SK-N-SH (cell line): ENCODE measurements at regions not wholly inside any gene's neighbourhood (a gene's known extent, or its start where the extent isn't known, plus 50 kb on each side); places are given as distances from the start of the nearest gene placed in this dataset.

Source experiments
- CTCF ChIA-PET: fragments of 300-600, 350-600 bp; formaldehyde crosslinking; extraction: SDS; loops from one replicate; lab custom pipeline; 2021; lab: Yijun Ruan, JAX
- POLR2A ChIA-PET: fragments of 350-600 bp; sonication (Branson Sonifier 250); formaldehyde crosslinking; extraction: SDS; loops from one replicate; lab custom pipeline; 2020; ENCODE audit warnings: antibody characterized with exemption, inconsistent platforms; lab: Yijun Ruan, JAX
- DNase-seq: peaks from one replicate; pipeline ENCODE4 v3.0.0; 2012
- H2AFZ ChIP-seq: fragments of 200-600 bp; sonication (generic); 2 replicates; pipeline ENCODE4 v1.8.1; 2016; ENCODE audit warnings: antibody characterized with exemption, mild to moderate bottlenecking, low read depth
- H3F3A ChIP-seq: fragments of 200-600 bp; sonication (generic); replicated peaks from 2 replicates; pipeline ENCODE3; 2016; ENCODE audit warnings: antibody characterized with exemption, mild to moderate bottlenecking; ENCODE audit not compliant: insufficient read depth
- H3K27ac ChIP-seq, 2 experiments: fragments of 200-500 bp in 1 of 2; fragments of 200-600 bp in 1 of 2; sonication (Bioruptor generic) in 1 of 2; sonication (generic), shearing (Covaris generic) in 1 of 2; 2 replicates each; pipeline versions ENCODE4 v1.5.1 to v1.6.1; 2014 to 2016; ENCODE audit warnings: low read depth in 2 of 2, inconsistent platforms in 1 of 2, low read length in 1 of 2, mild to moderate bottlenecking in 1 of 2, mixed read lengths in 1 of 2
- H3K27me3 ChIP-seq: fragments of 200-600 bp; sonication (generic), shearing (Covaris generic); 2 replicates; pipeline ENCODE4 v1.6.1; 2016; ENCODE audit warnings: mixed run types; ENCODE audit not compliant: insufficient read depth
- H3K36me3 ChIP-seq, 2 experiments: fragments of 200-500 bp in 1 of 2; fragments of 200-600 bp in 1 of 2; sonication (Bioruptor generic) in 1 of 2; sonication (generic) in 1 of 2; replicated peaks in 1 of 2; 2 replicates each; pipeline versions ENCODE3 to v1.5.1; 2014 to 2016; ENCODE audit warnings: low read length in 1 of 2, mild to moderate bottlenecking in 1 of 2; ENCODE audit not compliant: insufficient read depth in 2 of 2, control insufficient read depth in 1 of 2
- H3K4me1 ChIP-seq, 2 experiments: fragments of 200-500 bp in 1 of 2; fragments of 200-600 bp in 1 of 2; sonication (Bioruptor generic) in 1 of 2; sonication (generic), shearing (Covaris generic) in 1 of 2; 2 replicates each; pipeline versions ENCODE4 v1.5.1 to v1.6.1; 2014 to 2016; ENCODE audit warnings: low read depth in 1 of 2, low read length in 1 of 2, mixed run types in 1 of 2; ENCODE audit not compliant: insufficient read depth in 2 of 2, control insufficient read depth in 1 of 2
- H3K4me2 ChIP-seq: fragments of 200-600 bp; sonication (generic), shearing (Covaris generic); 2 replicates; pipeline ENCODE4 v1.6.1; 2017; ENCODE audit warnings: mixed run types
- H3K4me3 ChIP-seq, 2 experiments: fragments of 200-500 bp in 1 of 2; fragments of 200-600 bp in 1 of 2; sonication (Bioruptor generic) in 1 of 2; sonication (generic), shearing (Covaris generic) in 1 of 2; 2 replicates each; pipeline versions ENCODE4 v1.5.1 to v1.8.1; 2014 to 2016; ENCODE audit warnings: low read depth in 2 of 2, inconsistent platforms in 1 of 2, low read length in 1 of 2, mild to moderate bottlenecking in 1 of 2, mixed read lengths in 1 of 2, moderate library complexity in 1 of 2
- H3K79me2 ChIP-seq: fragments of 200-600 bp; sonication (generic); 2 replicates; pipeline ENCODE4 v1.8.1; 2017; ENCODE audit warnings: mild to moderate bottlenecking; ENCODE audit not compliant: insufficient read depth
- H3K9ac ChIP-seq: fragments of 200-600 bp; sonication (generic); 2 replicates; pipeline ENCODE4 v1.6.1; 2017; ENCODE audit warnings: mixed run types
- H3K9me2 ChIP-seq: fragments of 200-600 bp; sonication (generic); 2 replicates; pipeline ENCODE4 v1.6.1; 2017; ENCODE audit warnings: mixed run types
- H3K9me3 ChIP-seq: fragments of 200-600 bp; sonication (generic); 2 replicates; pipeline ENCODE4 v1.6.1; 2017; ENCODE audit warnings: mixed run types, mild to moderate bottlenecking, moderate library complexity
- H4K20me1 ChIP-seq: fragments of 200-600 bp; sonication (generic); 2 replicates; pipeline ENCODE4 v1.6.1; 2017; ENCODE audit warnings: mild to moderate bottlenecking, mixed run types; ENCODE audit not compliant: insufficient read depth
- EP300 ChIP-seq, 2 experiments: IDR thresholded peaks; 2 replicates each; pipeline versions ENCODE4 v1.4.0 to v1.6.1; 2012; ENCODE audit warnings: borderline replicate concordance in 1 of 2, low read depth in 1 of 2, low read length in 1 of 2
- EZH2phosphoT487 ChIP-seq: fragments of 200-600 bp; sonication (generic); IDR thresholded peaks from 2 replicates; pipeline ENCODE4 v1.6.1; 2017; ENCODE audit warnings: low read depth, mixed run types, mild to moderate bottlenecking, antibody characterized with exemption, moderate library complexity, borderline replicate concordance
- FOSL2 ChIP-seq: IDR thresholded peaks from 2 replicates; pipeline ENCODE4 v1.4.0; 2012; ENCODE audit warnings: low read depth, mild to moderate bottlenecking, moderate library complexity, borderline replicate concordance
- FOXJ3 ChIP-seq: sonication (generic); formaldehyde crosslinking; IDR thresholded peaks from 2 replicates; pipeline ENCODE4 v1.5.1; 2020; ENCODE audit warnings: mild to moderate bottlenecking, missing genetic modification reagents
- FOXM1 ChIP-seq: IDR thresholded peaks from 2 replicates; pipeline ENCODE4 v1.4.0; 2012; ENCODE audit warnings: low read depth, mild to moderate bottlenecking
- GABPA ChIP-seq: IDR thresholded peaks from 2 replicates; pipeline ENCODE4 v1.4.0; 2012; ENCODE audit warnings: low read depth, mild to moderate bottlenecking
- GATA2 ChIP-seq: sonication (generic); formaldehyde crosslinking; IDR thresholded peaks from 2 replicates; pipeline ENCODE4 v1.5.0; 2020; ENCODE audit warnings: mild to moderate bottlenecking, missing genetic modification reagents
- JUND ChIP-seq: IDR thresholded peaks from 2 replicates; pipeline ENCODE4 v1.4.0; 2012
- POLR2AphosphoS5 ChIP-seq: IDR thresholded peaks from 2 replicates; pipeline ENCODE4 v1.6.1; 2012; ENCODE audit warnings: low read depth, low read length
- RAD21 ChIP-seq: IDR thresholded peaks from 2 replicates; pipeline ENCODE4 v1.6.1; 2012; ENCODE audit warnings: mild to moderate bottlenecking, low read length
- RCOR1 ChIP-seq: fragments of 150-350 bp; IDR thresholded peaks from 2 replicates; pipeline ENCODE4 v1.6.1; 2017; ENCODE audit warnings: antibody characterized with exemption, low read length
- SIN3A ChIP-seq: IDR thresholded peaks from 2 replicates; pipeline ENCODE4 v1.6.1; 2012; ENCODE audit warnings: low read depth, mild to moderate bottlenecking, low read length, moderate library complexity, borderline replicate concordance
- SMC3 ChIP-seq: IDR thresholded peaks from 2 replicates; pipeline ENCODE4 v1.6.1; 2012; ENCODE audit warnings: low read depth, low read length, improper control_type of control experiment
- TAF1 ChIP-seq: IDR thresholded peaks from 2 replicates; pipeline ENCODE4 v1.6.1; 2012; ENCODE audit warnings: low read depth, mild to moderate bottlenecking, low read length, moderate library complexity, borderline replicate concordance
- TEAD4 ChIP-seq: IDR thresholded peaks from 2 replicates; pipeline ENCODE4 v1.4.0; 2012; ENCODE audit warnings: mild to moderate bottlenecking, borderline replicate concordance; ENCODE audit not compliant: insufficient read depth
- WGBS: methylation state at CpG from one replicate; pipeline ENCODE4 v1.1.6; 2017; ENCODE audit warnings: low lambda C conversion rate; 5-methylcytosine and 5-hydroxymethylcytosine counted together
- TF ChIP-seq, protein P1 (sequence below): fragments of 150-350 bp; IDR thresholded peaks from 2 replicates; pipeline ENCODE4 v1.6.1; 2016; ENCODE audit warnings: mild to moderate bottlenecking, low read depth, low read length
- TF ChIP-seq, protein P2 (sequence below): IDR thresholded peaks from 2 replicates; pipeline ENCODE4 v1.6.1; 2012; ENCODE audit warnings: mild to moderate bottlenecking, low read depth, low read length, moderate library complexity
- TF ChIP-seq, protein P3 (sequence below): IDR thresholded peaks from 2 replicates; pipeline ENCODE4 v1.4.0; 2012; ENCODE audit warnings: low read depth, borderline replicate concordance
- TF ChIP-seq, protein P4 (sequence below): fragments of 150-350 bp; IDR thresholded peaks from 2 replicates; pipeline ENCODE4 v1.6.1; 2017; ENCODE audit warnings: antibody characterized with exemption, low read length, low read depth, borderline replicate concordance

DNA sequence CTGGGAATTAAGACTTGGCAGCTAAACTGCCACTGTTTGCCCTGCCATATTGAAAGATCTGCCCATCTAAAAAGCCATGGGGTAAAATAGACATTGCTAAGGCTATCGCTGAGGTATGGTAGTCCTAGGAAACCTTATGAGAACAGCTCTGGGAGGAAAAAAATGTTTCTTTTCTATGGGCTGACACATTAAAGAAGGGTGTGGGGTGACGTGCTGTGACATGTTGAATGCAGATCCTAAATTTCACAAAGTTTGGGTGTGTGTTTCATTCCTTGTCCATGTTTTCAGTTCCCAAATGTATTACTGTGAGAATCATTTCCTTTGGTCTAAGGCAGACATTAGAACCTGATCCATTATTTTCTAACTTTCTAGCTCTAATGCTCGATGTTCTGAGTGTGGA is 766.4 kb downstream of the BCL11A start:
- Histone ChIP-seq H4K20me1 (no peaks in the 10 kb centered on the region), H3K4me1 (no peaks in the 10 kb centered on the region), H3K27ac (no peak overlapping the region), H2AFZ (no peak overlapping the region), H3K79me2 (no peaks in the 10 kb centered on the region), H3K9me3 (no peaks in the 10 kb centered on the region), H3K27me3 (no peaks in the 10 kb centered on the region), H3K9me2 (no peaks in the 10 kb centered on the region), H3F3A (no peaks in the 10 kb centered on the region), H3K36me3 (no peaks in the 10 kb centered on the region), H3K9ac (no peak overlapping the region), H3K4me3 (no peak overlapping the region), H3K4me2 (no peak overlapping the region)
- no peak for DNase-seq
- WGBS, result 8% methylated on average over 3 of the region's 3 CpGs
- TF ChIP-seq EP300 (IDR thresholded peaks at IDR 0.05; ENCODE audit: borderline replicate concordance in 1 of 2, low read depth in 1 of 2, low read length in 1 of 2) (no peak), FOXJ3 (CRISPR knock-in tag) (no peak), SMC3 (no peak), RAD21 (no peak), SIN3A (no peak), POLR2AphosphoS5 (no peak), GATA2 (CRISPR knock-in tag) (no peak), JUND (no peak), GABPA (no peak), FOSL2 (no peak), RCOR1 (no peak), TEAD4 (no peak), FOXM1 (no peak), TAF1 (no peak), EZH2phosphoT487 (no peak)
- TF ChIP-seq, protein P1, sequence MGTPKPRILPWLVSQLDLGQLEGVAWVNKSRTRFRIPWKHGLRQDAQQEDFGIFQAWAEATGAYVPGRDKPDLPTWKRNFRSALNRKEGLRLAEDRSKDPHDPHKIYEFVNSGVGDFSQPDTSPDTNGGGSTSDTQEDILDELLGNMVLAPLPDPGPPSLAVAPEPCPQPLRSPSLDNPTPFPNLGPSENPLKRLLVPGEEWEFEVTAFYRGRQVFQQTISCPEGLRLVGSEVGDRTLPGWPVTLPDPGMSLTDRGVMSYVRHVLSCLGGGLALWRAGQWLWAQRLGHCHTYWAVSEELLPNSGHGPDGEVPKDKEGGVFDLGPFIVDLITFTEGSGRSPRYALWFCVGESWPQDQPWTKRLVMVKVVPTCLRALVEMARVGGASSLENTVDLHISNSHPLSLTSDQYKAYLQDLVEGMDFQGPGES, result no peak
- TF ChIP-seq, protein P2, sequence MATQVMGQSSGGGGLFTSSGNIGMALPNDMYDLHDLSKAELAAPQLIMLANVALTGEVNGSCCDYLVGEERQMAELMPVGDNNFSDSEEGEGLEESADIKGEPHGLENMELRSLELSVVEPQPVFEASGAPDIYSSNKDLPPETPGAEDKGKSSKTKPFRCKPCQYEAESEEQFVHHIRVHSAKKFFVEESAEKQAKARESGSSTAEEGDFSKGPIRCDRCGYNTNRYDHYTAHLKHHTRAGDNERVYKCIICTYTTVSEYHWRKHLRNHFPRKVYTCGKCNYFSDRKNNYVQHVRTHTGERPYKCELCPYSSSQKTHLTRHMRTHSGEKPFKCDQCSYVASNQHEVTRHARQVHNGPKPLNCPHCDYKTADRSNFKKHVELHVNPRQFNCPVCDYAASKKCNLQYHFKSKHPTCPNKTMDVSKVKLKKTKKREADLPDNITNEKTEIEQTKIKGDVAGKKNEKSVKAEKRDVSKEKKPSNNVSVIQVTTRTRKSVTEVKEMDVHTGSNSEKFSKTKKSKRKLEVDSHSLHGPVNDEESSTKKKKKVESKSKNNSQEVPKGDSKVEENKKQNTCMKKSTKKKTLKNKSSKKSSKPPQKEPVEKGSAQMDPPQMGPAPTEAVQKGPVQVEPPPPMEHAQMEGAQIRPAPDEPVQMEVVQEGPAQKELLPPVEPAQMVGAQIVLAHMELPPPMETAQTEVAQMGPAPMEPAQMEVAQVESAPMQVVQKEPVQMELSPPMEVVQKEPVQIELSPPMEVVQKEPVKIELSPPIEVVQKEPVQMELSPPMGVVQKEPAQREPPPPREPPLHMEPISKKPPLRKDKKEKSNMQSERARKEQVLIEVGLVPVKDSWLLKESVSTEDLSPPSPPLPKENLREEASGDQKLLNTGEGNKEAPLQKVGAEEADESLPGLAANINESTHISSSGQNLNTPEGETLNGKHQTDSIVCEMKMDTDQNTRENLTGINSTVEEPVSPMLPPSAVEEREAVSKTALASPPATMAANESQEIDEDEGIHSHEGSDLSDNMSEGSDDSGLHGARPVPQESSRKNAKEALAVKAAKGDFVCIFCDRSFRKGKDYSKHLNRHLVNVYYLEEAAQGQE, result no peak
- TF ChIP-seq, protein P3, sequence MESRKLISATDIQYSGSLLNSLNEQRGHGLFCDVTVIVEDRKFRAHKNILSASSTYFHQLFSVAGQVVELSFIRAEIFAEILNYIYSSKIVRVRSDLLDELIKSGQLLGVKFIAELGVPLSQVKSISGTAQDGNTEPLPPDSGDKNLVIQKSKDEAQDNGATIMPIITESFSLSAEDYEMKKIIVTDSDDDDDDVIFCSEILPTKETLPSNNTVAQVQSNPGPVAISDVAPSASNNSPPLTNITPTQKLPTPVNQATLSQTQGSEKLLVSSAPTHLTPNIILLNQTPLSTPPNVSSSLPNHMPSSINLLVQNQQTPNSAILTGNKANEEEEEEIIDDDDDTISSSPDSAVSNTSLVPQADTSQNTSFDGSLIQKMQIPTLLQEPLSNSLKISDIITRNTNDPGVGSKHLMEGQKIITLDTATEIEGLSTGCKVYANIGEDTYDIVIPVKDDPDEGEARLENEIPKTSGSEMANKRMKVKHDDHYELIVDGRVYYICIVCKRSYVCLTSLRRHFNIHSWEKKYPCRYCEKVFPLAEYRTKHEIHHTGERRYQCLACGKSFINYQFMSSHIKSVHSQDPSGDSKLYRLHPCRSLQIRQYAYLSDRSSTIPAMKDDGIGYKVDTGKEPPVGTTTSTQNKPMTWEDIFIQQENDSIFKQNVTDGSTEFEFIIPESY, result no peak
- TF ChIP-seq, protein P4, sequence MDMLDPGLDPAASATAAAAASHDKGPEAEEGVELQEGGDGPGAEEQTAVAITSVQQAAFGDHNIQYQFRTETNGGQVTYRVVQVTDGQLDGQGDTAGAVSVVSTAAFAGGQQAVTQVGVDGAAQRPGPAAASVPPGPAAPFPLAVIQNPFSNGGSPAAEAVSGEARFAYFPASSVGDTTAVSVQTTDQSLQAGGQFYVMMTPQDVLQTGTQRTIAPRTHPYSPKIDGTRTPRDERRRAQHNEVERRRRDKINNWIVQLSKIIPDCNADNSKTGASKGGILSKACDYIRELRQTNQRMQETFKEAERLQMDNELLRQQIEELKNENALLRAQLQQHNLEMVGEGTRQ, result no peak
- ChIA-PET CTCF (interaction anchor here (1.3 kb wide), 1 partner anchor 12 kb away, joined by 5 read pairs; no protein-coding TSS in a partner anchor), POLR2A (interaction anchor here (0.6 kb wide), 1 partner anchor 18 kb away, joined by 3 read pairs; no protein-coding TSS in a partner anchor)
